Left lung (tissue), 4 donors: ENCODE measurements at regions not wholly inside any gene's neighbourhood (a gene's known extent, or its start where the extent isn't known, plus 50 kb on each side); places are given as distances from the start of the nearest gene placed in this dataset.

Experiments used
- ATAC-seq: fragments of 200-7000 bp; cut with Tn5 transposase; one replicate; pipeline ENCODE4 v1.9.1; 2020; ENCODE audit warnings: moderate library complexity
- DNase-seq, 4 donors: peaks; one replicate each; pipeline ENCODE4 v3.0.0-alpha.2; 2013 to 2020
- H3K27ac ChIP-seq, 2 donors: fragments of 200-600 bp; sonication (generic) in 1 of 2; one replicate each; pipeline versions ENCODE4 v1.5.0 to v1.8.0; 2020 to 2021
- H3K27me3 ChIP-seq, 2 donors: fragments of 200-600 bp; sonication (generic) in 1 of 2; one replicate each; pipeline versions ENCODE4 v1.5.0 to v1.8.0; 2020 to 2021
- H3K36me3 ChIP-seq, 2 donors: fragments of 200-600 bp; sonication (generic) in 1 of 2; one replicate each; pipeline versions ENCODE4 v1.5.0 to v1.8.0; 2020 to 2021
- H3K4me1 ChIP-seq, 2 donors: fragments of 200-600 bp; one replicate each; pipeline ENCODE4 v1.8.0; 2021
- H3K4me3 ChIP-seq, 2 donors: fragments of 200-600 bp; sonication (generic) in 1 of 2; one replicate each; pipeline versions ENCODE4 v1.5.0 to v1.8.0; 2020 to 2021; ENCODE audit warnings: mild to moderate bottlenecking in 1 of 2
- H3K9me3 ChIP-seq, 2 donors: fragments of 200-600 bp; sonication (generic) in 1 of 2; one replicate each; pipeline versions ENCODE4 v1.5.0 to v1.8.0; 2020 to 2021
- intact Hi-C, 2 donors: fragments of 100-400 bp; cut with DNase I; formaldehyde crosslinking; loops; one replicate each; pipeline versions ENCODE4 v1.11.2 to v1.14.2; 2022
- TF ChIP-seq, protein P1 (sequence below), 2 donors: fragments of 200-600 bp; sonication (generic) in 1 of 2; IDR thresholded peaks; one replicate each; pipeline versions ENCODE4 v1.5.0 to v1.8.0; 2021; ENCODE audit warnings: antibody characterized with exemption in 2 of 2
- donor health status: DM: no; HTN: yes; CAD: no.
- donor health status: DM: no; HTN: no; CAD: no.

DNA sequence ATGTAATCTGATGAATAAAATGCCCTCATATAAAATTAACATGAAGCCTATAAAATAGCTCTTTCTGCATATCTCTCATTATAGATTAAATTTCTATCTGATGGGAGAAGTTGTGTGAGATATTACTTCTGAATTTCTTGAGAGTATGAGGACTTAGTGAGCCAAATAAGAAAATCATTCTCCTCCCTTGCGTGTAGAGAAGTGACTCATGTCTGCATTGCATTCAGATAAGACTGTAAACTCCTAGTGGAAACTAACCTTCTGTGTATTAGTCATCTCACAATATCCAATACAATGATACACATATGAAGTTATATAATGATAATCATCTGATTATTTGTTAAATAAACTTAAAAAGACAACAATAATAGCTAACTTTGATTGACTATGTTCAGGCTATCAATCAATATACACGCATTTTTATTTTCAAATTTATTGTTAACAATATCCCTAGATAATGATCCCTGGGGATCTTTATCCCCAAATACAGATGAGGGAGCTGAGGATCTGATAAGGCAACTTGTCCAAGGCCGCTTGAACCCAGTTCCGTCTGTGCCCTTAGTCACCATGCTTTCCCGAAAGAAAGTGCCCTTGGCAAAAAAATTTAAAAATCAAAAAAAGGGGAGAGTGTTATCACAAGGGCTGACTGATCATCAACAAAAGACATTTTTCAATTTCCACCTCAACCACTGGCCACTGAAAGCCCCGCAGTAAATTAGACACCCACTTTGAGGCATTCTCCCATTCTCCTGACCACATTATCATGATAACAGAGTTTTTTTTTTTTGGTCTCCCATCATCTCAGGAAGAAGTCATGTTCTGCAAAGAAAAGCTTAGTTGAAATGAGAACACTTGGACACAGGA, 189.2 kb upstream of the RASSF8 start:
- no peak overlapping the region for H3K27ac ChIP-seq
- TF ChIP-seq, protein P1, sequence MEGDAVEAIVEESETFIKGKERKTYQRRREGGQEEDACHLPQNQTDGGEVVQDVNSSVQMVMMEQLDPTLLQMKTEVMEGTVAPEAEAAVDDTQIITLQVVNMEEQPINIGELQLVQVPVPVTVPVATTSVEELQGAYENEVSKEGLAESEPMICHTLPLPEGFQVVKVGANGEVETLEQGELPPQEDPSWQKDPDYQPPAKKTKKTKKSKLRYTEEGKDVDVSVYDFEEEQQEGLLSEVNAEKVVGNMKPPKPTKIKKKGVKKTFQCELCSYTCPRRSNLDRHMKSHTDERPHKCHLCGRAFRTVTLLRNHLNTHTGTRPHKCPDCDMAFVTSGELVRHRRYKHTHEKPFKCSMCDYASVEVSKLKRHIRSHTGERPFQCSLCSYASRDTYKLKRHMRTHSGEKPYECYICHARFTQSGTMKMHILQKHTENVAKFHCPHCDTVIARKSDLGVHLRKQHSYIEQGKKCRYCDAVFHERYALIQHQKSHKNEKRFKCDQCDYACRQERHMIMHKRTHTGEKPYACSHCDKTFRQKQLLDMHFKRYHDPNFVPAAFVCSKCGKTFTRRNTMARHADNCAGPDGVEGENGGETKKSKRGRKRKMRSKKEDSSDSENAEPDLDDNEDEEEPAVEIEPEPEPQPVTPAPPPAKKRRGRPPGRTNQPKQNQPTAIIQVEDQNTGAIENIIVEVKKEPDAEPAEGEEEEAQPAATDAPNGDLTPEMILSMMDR (IDR thresholded peaks at IDR 0.05): no peak
- H3K9me3 ChIP-seq: no peaks in the 10 kb centered on the region
- no peak for DNase-seq
- no peaks in the 10 kb centered on the region for H3K27me3 ChIP-seq
- no peak overlapping the region for H3K4me3 ChIP-seq
- no peaks in the 10 kb centered on the region for H3K4me1 ChIP-seq
- no peaks in the 10 kb centered on the region for H3K36me3 ChIP-seq
- intact Hi-C loops: no loop called here
- ATAC-seq: peak; percentile 62

DNA sequence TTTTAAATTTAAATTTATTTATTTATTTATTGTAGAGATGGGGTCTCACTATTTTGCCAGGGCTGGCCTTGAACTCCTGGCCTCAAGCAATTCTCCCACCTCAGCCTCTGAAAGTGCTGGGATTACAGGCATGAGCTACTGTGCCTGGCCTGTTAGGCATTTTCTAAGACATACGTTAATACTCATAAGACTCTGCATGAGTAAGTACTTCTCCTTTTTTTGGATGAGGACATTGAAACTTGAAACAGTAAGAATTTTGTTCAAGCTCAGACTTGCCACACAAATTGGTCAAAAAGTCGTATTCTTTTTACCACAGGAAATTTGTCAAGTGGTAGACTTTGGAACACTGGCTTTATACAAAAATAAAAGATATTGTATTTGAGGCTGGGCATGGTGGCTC, 187.4 kb upstream of the RASSF8 start:
- no peaks in the 10 kb centered on the region for H3K9me3 ChIP-seq

DNA sequence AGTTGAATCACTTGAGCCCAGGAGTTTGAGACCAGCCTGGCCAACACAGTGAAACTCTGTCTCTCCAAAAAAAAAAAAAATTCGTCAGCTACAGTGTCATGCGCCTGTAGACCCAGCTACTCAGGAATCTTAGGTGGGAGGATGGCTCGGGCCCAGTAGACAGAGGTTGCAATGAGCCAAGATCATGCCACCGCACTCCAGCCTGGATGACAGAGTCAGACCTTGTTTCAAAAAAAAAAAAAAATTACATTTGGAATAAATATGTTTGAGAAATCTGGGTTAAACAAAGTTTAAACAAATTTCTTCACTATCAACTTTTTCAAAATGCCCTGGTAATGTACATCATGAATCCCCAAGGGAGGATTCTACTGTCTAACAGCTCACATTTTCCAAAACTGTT, 187.0 kb upstream of the RASSF8 start:
- no peaks in the 10 kb centered on the region for H3K27me3 ChIP-seq
- no peaks in the 10 kb centered on the region for H3K4me1 ChIP-seq
- H3K9me3 ChIP-seq: no peaks in the 10 kb centered on the region
- DNase-seq (no peak), ATAC-seq (no peak)
- H3K36me3 ChIP-seq: no peaks in the 10 kb centered on the region
- H3K4me3 ChIP-seq: no peak overlapping the region
- TF ChIP-seq, protein P1 (IDR thresholded peaks at IDR 0.05): no peak
- intact Hi-C loops: no loop called here
- H3K27ac ChIP-seq: no peak overlapping the region

More for the DNA sequence above, 187.4 kb upstream of the RASSF8 start:
- no peaks in the 10 kb centered on the region for H3K4me1 ChIP-seq
- no peaks in the 10 kb centered on the region for H3K27me3 ChIP-seq
- H3K27ac ChIP-seq: no peak overlapping the region
- H3K4me3 ChIP-seq: no peak overlapping the region
- ATAC-seq (no peak), DNase-seq (no peak)
- TF ChIP-seq, protein P1 (IDR thresholded peaks at IDR 0.05): no peak
- H3K36me3 ChIP-seq: no peaks in the 10 kb centered on the region
- intact Hi-C loops: no loop called here

DNA sequence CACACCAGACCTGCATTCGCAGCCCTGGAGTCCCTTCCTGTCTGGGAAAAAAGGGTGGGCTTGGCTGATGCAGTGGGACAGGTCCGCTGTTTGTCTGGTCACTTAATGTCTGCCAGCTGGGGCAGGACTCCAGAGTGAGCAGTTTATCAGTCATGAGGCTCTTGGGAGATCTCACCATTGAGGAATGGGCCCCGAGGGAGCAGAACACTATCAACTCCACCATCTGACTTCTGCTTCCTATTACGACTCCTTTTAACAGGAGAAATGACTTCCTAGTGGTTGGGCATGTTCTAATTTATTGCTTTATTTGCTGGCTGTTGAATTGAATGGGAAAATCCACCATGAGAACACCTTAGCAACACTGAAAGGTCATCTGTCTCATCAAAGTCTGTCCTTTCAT, 182.5 kb upstream of the RASSF8 start:
- DNase-seq: no peak
- ATAC-seq: no peak

DNA sequence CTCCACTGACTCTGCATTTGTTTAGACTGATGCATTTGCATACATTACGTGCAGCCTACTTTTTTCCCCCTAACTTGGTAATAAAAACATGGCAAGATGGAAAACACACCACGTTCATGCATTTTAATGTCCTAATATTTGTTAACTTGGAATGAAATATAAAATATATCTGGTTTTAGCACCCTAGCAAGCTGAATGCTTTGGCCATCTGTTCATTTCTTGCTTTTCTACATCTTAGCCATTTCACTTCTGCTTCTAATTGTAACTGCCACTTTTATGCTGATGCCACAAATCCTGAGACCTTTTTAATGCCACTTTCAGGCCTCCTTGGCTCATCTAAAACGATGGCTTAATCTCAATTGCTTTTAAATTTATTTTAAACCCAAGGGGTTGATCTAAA, 177.7 kb upstream of the RASSF8 start:
- no peaks in the 10 kb centered on the region for H3K36me3 ChIP-seq
- no peaks in the 10 kb centered on the region for H3K9me3 ChIP-seq
- TF ChIP-seq, protein P1 (IDR thresholded peaks at IDR 0.05): no peak
- no peaks in the 10 kb centered on the region for H3K4me1 ChIP-seq
- ATAC-seq: no peak
- H3K4me3 ChIP-seq: no peak overlapping the region
- H3K27me3 ChIP-seq: no peaks in the 10 kb centered on the region
- no peak overlapping the region for H3K27ac ChIP-seq
- intact Hi-C loops: no loop called here
- no peak for DNase-seq

More for the DNA sequence above, 182.5 kb upstream of the RASSF8 start:
- Histone ChIP-seq H3K36me3 (no peaks in the 10 kb centered on the region), H3K27ac (no peak overlapping the region), H3K27me3 (no peaks in the 10 kb centered on the region), H3K4me3 (no peak overlapping the region), H3K9me3 (no peaks in the 10 kb centered on the region), H3K4me1 (no peaks in the 10 kb centered on the region)
- intact Hi-C loops: no loop called here
- TF ChIP-seq, protein P1 (IDR thresholded peaks at IDR 0.05): no peak
